ENCODE measurements at regions not wholly inside any gene's neighbourhood (a gene's known extent, or its start where the extent isn't known, plus 50 kb on each side); places are given as distances from the start of the nearest gene placed in this dataset.

GRCh38 chr5:54680998-54681397, 163.4 kb downstream of the SNX18 start:
- Histone ChIP-seq H3K9me3 (ENCODE audit: control insufficient read depth, insufficient read depth, low read length) (no peaks in the 10 kb centered on the region), H3K27ac (ENCODE audit: low read length) (no peak overlapping the region), H3K4me1 (ENCODE audit: control insufficient read depth, insufficient read depth, low read length) (peaks cover under 1% of the 10 kb centered on the region), H3K27me3 (ENCODE audit: control insufficient read depth, insufficient read depth, low read length) (no peaks in the 10 kb centered on the region), H3K36me3 (ENCODE audit: control insufficient read depth, insufficient read depth, low read length) (no peaks in the 10 kb centered on the region), H3K4me3 (ENCODE audit: low read length) (no peak overlapping the region)
- DNase-seq (no peak), ATAC-seq (no peak)
- intact Hi-C loops (cut with micrococcal nuclease) = no loop called here
- H3K4me1 Mint-ChIP-seq = peaks cover 12% of the 10 kb centered on the region in 2 donors
- no peaks in the 10 kb centered on the region for H3K9me3 Mint-ChIP-seq
- no peaks in the 10 kb centered on the region for H3K27me3 Mint-ChIP-seq (ENCODE audit: low read depth in 2 of 2)
- TF ChIP-seq, protein P1, sequence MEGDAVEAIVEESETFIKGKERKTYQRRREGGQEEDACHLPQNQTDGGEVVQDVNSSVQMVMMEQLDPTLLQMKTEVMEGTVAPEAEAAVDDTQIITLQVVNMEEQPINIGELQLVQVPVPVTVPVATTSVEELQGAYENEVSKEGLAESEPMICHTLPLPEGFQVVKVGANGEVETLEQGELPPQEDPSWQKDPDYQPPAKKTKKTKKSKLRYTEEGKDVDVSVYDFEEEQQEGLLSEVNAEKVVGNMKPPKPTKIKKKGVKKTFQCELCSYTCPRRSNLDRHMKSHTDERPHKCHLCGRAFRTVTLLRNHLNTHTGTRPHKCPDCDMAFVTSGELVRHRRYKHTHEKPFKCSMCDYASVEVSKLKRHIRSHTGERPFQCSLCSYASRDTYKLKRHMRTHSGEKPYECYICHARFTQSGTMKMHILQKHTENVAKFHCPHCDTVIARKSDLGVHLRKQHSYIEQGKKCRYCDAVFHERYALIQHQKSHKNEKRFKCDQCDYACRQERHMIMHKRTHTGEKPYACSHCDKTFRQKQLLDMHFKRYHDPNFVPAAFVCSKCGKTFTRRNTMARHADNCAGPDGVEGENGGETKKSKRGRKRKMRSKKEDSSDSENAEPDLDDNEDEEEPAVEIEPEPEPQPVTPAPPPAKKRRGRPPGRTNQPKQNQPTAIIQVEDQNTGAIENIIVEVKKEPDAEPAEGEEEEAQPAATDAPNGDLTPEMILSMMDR (IDR thresholded peaks at IDR 0.05) = no peak
- H3K27ac Mint-ChIP-seq = no peak overlapping the region
- H3K4me3 Mint-ChIP-seq = no peak overlapping the region
- WGBS (ENCODE audit: insufficient coverage) = 100% methylated on average over 3 of the region's 5 CpGs
- H3K36me3 Mint-ChIP-seq = no peaks in the 10 kb centered on the region

GRCh38 chr5:54679686-54680085, 162.1 kb downstream of the SNX18 start:
- Mint-ChIP-seq H3K4me1 (peaks cover 22 to 23% of the 10 kb centered on the region in 2 donors), H3K36me3 (no peaks in the 10 kb centered on the region), H3K27me3 (ENCODE audit: low read depth in 2 of 2) (no peaks in the 10 kb centered on the region), H3K9me3 (no peaks in the 10 kb centered on the region), H3K4me3 (no peak overlapping the region), H3K27ac (no peak overlapping the region)
- Histone ChIP-seq H3K4me3 (ENCODE audit: low read length) (no peak overlapping the region), H3K4me1 (ENCODE audit: control insufficient read depth, insufficient read depth, low read length) (peaks cover 5% of the 10 kb centered on the region), H3K27me3 (ENCODE audit: control insufficient read depth, insufficient read depth, low read length) (no peaks in the 10 kb centered on the region), H3K36me3 (ENCODE audit: control insufficient read depth, insufficient read depth, low read length) (no peaks in the 10 kb centered on the region), H3K9me3 (ENCODE audit: control insufficient read depth, insufficient read depth, low read length) (no peaks in the 10 kb centered on the region), H3K27ac (ENCODE audit: low read length) (no peak overlapping the region)
- intact Hi-C loops (cut with micrococcal nuclease) = no loop called here
- 100% methylated on average over 1 of the region's 2 CpGs for WGBS (ENCODE audit: insufficient coverage)
- ATAC-seq (no peak), DNase-seq (no peak)
- TF ChIP-seq, protein P1 (IDR thresholded peaks at IDR 0.05) = no peak

- ATAC-seq = no peak
- Mint-ChIP-seq H3K36me3 (no peaks in the 10 kb centered on the region), H3K4me1 (peaks cover 31 to 32% of the 10 kb centered on the region in 2 donors), H3K27me3 (ENCODE audit: low read depth in 2 of 2) (no peaks in the 10 kb centered on the region), H3K4me3 (no peak overlapping the region), H3K9me3 (no peaks in the 10 kb centered on the region), H3K27ac (no peak overlapping the region)
- no peak for DNase-seq
- no peaks in the 10 kb centered on the region for H3K36me3 ChIP-seq (ENCODE audit: control insufficient read depth, insufficient read depth, low read length)
- TF ChIP-seq, protein P1 (IDR thresholded peaks at IDR 0.05) = no peak
- H3K27ac ChIP-seq (ENCODE audit: low read length) = no peak overlapping the region
- H3K9me3 ChIP-seq (ENCODE audit: control insufficient read depth, insufficient read depth, low read length) = no peaks in the 10 kb centered on the region
- H3K4me1 ChIP-seq (ENCODE audit: control insufficient read depth, insufficient read depth, low read length) = peaks cover 15% of the 10 kb centered on the region
- 90% methylated on average over 3 of the region's 3 CpGs for WGBS (ENCODE audit: insufficient coverage)
- no peak overlapping the region for H3K4me3 ChIP-seq (ENCODE audit: low read length)
- intact Hi-C loops (cut with micrococcal nuclease) = no loop called here
- H3K27me3 ChIP-seq (ENCODE audit: control insufficient read depth, insufficient read depth, low read length) = no peaks in the 10 kb centered on the region
These were observed 161.2 kb downstream of the SNX18 start for GRCh38 chr5:54678737-54679136.
